HFF-Myc (cell line): ENCODE measurements at regions not wholly inside any gene's neighbourhood (a gene's known extent, or its start where the extent isn't known, plus 50 kb on each side); places are given as distances from the start of the nearest gene placed in this dataset.

ENCODE experiments used
- DNase-seq: peaks from one replicate; pipeline ENCODE4 v3.0.0-alpha.2; 2011; ENCODE audit warnings: low read depth; ENCODE audit errors: extremely low read depth
- H3K4me3 ChIP-seq: replicated peaks from 2 replicates; pipeline ENCODE4 v1.5.1; 2011; ENCODE audit warnings: low read depth, mild to moderate bottlenecking, control low read depth, low read length
- CTCF ChIP-seq: IDR thresholded peaks from 2 replicates; pipeline ENCODE4 v1.5.1; 2012; ENCODE audit warnings: mild to moderate bottlenecking, low read depth, low read length, control low read depth; ENCODE audit errors: missing control alignments

GRCh38 chr6:92566632-92567031, 852.7 kb downstream of the EPHA7 start:
- no peak overlapping the region for H3K4me3 ChIP-seq
- TF ChIP-seq CTCF, result no peak
- DNase-seq, result no peak

- DNase-seq, result no peak
- no peak overlapping the region for H3K4me3 ChIP-seq
- no peak for TF ChIP-seq CTCF
Measured at GRCh38 chr6:92564376-92564775, 855.0 kb downstream of the EPHA7 start.

- no peak for TF ChIP-seq CTCF
- no peak overlapping the region for H3K4me3 ChIP-seq
- DNase-seq, result no peak
Measured at GRCh38 chr6:92559611-92560010, 859.7 kb downstream of the EPHA7 start.

- TF ChIP-seq CTCF, result no peak
- H3K4me3 ChIP-seq, result no peak overlapping the region
- no peak for DNase-seq
Measured at GRCh38 chr6:92559003-92559402, 860.4 kb downstream of the EPHA7 start.

- DNase-seq, result no peak
- TF ChIP-seq CTCF, result no peak
- no peak overlapping the region for H3K4me3 ChIP-seq
Measured at GRCh38 chr6:92550501-92550900, 868.9 kb downstream of the EPHA7 start.

- DNase-seq, result no peak
- no peak overlapping the region for H3K4me3 ChIP-seq
- TF ChIP-seq CTCF, result no peak
Measured at GRCh38 chr6:92545861-92546260, 873.5 kb downstream of the EPHA7 start.

GRCh38 chr6:92541448-92542060, 877.8 kb downstream of the EPHA7 start:
- DNase-seq, result no peak
- H3K4me3 ChIP-seq, result no peak overlapping the region
- TF ChIP-seq CTCF, result no peak
